CD4-positive, alpha-beta T cell treated with Interleukin-6 at 100 ng/mL for 8 hours (primary cell): ENCODE measurements at regions not wholly inside any gene's neighbourhood (a gene's known extent, or its start where the extent isn't known, plus 50 kb on each side); places are given as distances from the start of the nearest gene placed in this dataset.

ENCODE experiments used
- DNase-seq: peaks from one replicate; pipeline ENCODE4 v3.0.0-alpha.2; 2020; ENCODE audit warnings: mixed read lengths, low spot score

GRCh38 chr2:16565481-16565880, 100.2 kb downstream of the CYRIA start:
- no peak for DNase-seq

- DNase-seq, result no peak
These were observed 104.0 kb downstream of the CYRIA start for GRCh38 chr2:16561676-16562075.

GRCh38 chr2:16561251-16561650, 104.4 kb downstream of the CYRIA start:
- no peak for DNase-seq

- no peak for DNase-seq
These were observed 106.2 kb downstream of the CYRIA start for GRCh38 chr2:16559278-16560067.

GRCh38 chr2:16554060-16554583, 111.5 kb downstream of the CYRIA start:
- DNase-seq, result no peak

- no peak for DNase-seq
These were observed 112.4 kb downstream of the CYRIA start for GRCh38 chr2:16553226-16553625.

GRCh38 chr2:16552202-16552601, 113.4 kb downstream of the CYRIA start:
- DNase-seq, result no peak

GRCh38 chr2:16548036-16548435, 117.6 kb downstream of the CYRIA start:
- no peak for DNase-seq

GRCh38 chr2:16546128-16546754, 119.4 kb downstream of the CYRIA start:
- DNase-seq, result no peak

GRCh38 chr2:16538707-16539106, 126.9 kb downstream of the CYRIA start:
- no peak for DNase-seq

GRCh38 chr2:16537347-16537746, 128.3 kb downstream of the CYRIA start:
- no peak for DNase-seq

- DNase-seq, result no peak
These were observed 139.4 kb downstream of the CYRIA start for GRCh38 chr2:16526193-16526592.

- no peak for DNase-seq
These were observed 140.3 kb downstream of the CYRIA start for GRCh38 chr2:16525265-16525887.

- DNase-seq, result no peak
These were observed 141.9 kb downstream of the CYRIA start for GRCh38 chr2:16523711-16524110.

GRCh38 chr2:16522031-16522831, 143.4 kb downstream of the CYRIA start:
- no peak for DNase-seq

GRCh38 chr2:16520891-16521290, 144.7 kb downstream of the CYRIA start:
- no peak for DNase-seq

GRCh38 chr2:16515696-16516095, 149.9 kb downstream of the CYRIA start:
- DNase-seq, result no peak

GRCh38 chr2:16513626-16514025, 152.0 kb downstream of the CYRIA start:
- DNase-seq, result no peak

GRCh38 chr2:16511041-16511440, 154.6 kb downstream of the CYRIA start:
- DNase-seq, result no peak

GRCh38 chr2:16509042-16509441, 156.6 kb downstream of the CYRIA start:
- DNase-seq, result no peak

GRCh38 chr2:16508490-16508851, 157.2 kb downstream of the CYRIA start:
- no peak for DNase-seq
